B cell (primary cell): ENCODE measurements at regions not wholly inside any gene's neighbourhood (a gene's known extent, or its start where the extent isn't known, plus 50 kb on each side); places are given as distances from the start of the nearest gene placed in this dataset.

ENCODE experiments used
- ATAC-seq: fragments of 200-7000 bp; cut with Tn5 transposase; one replicate; pipeline ENCODE4 v1.10.0; 2021; ENCODE audit warnings: low read depth, mild to moderate bottlenecking, moderate number of reproducible peaks, moderate library complexity
- CTCF ChIA-PET: fragments of 350-600 bp; sonication (Branson Sonifier 250); formaldehyde crosslinking; loops from one replicate; lab custom pipeline; 2021; ENCODE audit warnings: antibody characterized with exemption, inconsistent platforms; lab: Charles Lee
- POLR2A ChIA-PET: fragments of 350-600 bp; sonication (Branson Sonifier 250); formaldehyde crosslinking; loops from one replicate; lab custom pipeline; 2021; ENCODE audit warnings: antibody characterized with exemption; lab: Charles Lee
- DNase-seq: peaks from one replicate; pipeline ENCODE4 v3.0.0; 2013
- H2AFZ ChIP-seq: 2 replicates; pipeline ENCODE4 v1.6.1; 2012; ENCODE audit warnings: mild to moderate bottlenecking, low read depth, low read length; ENCODE audit not compliant: insufficient read depth, poor library complexity, severe bottlenecking
- H3K27ac ChIP-seq, 2 donors: 1 replicate in 1 of 2; 2 replicates in 1 of 2; pipeline ENCODE4 v1.5.1; 2012 to 2013; ENCODE audit warnings: low read length in 2 of 2, mild to moderate bottlenecking in 2 of 2, moderate library complexity in 1 of 2
- H3K27me3 ChIP-seq, 4 experiments: fragments of 200-600 bp in 1 of 4; sonication (generic) in 1 of 4; replicated peaks in 1 of 4; 1 replicate in 2 of 4; 2 replicates in 2 of 4; pipeline versions ENCODE4 v1.6.1 to v1.7.0; 2013 to 2016; ENCODE audit warnings: low read length in 3 of 4, mild to moderate bottlenecking in 2 of 4, mixed read lengths in 1 of 4, moderate library complexity in 1 of 4; ENCODE audit not compliant: insufficient read depth in 4 of 4, control insufficient read depth in 3 of 4; ENCODE audit errors: control extremely low read depth in 1 of 4
- H3K36me3 ChIP-seq, 2 experiments: replicated peaks in 1 of 2; 1 replicate in 1 of 2; 2 replicates in 1 of 2; pipeline versions ENCODE4 v1.6.1 to v1.7.1; 2013; ENCODE audit warnings: low read length in 1 of 2; ENCODE audit not compliant: insufficient read depth in 2 of 2, control insufficient read depth in 1 of 2; ENCODE audit errors: control extremely low read depth in 1 of 2, extremely low read depth in 1 of 2
- H3K4me1 ChIP-seq, 2 donors: fragments of 200-600 bp in 1 of 2; sonication (generic) in 1 of 2; 1 replicate in 1 of 2; 2 replicates in 1 of 2; pipeline versions ENCODE4 v1.5.1 to v1.6.1; 2013 to 2017; ENCODE audit warnings: low read length in 2 of 2; ENCODE audit not compliant: control insufficient read depth in 2 of 2, insufficient read depth in 2 of 2
- H3K4me2 ChIP-seq: replicated peaks from 2 replicates; pipeline ENCODE3; 2012; ENCODE audit warnings: mild to moderate bottlenecking, low read depth, low read length; ENCODE audit not compliant: poor library complexity, severe bottlenecking
- H3K4me3 ChIP-seq, 5 experiments: fragments of 200-600 bp in 1 of 5; sonication (generic) in 1 of 5; 1 replicate in 3 of 5; 2 replicates in 2 of 5; pipeline versions ENCODE4 v1.5.1 to v1.7.0; 2011 to 2016; ENCODE audit warnings: low read length in 4 of 5, mild to moderate bottlenecking in 4 of 5, low read depth in 2 of 5, control low read depth in 1 of 5, moderate library complexity in 1 of 5; ENCODE audit not compliant: insufficient read depth in 1 of 5; ENCODE audit errors: control extremely low read depth in 1 of 5, extremely low read depth in 1 of 5
- H3K79me2 ChIP-seq: fragments of 200-600 bp; sonication (generic); one replicate; pipeline ENCODE4 v1.6.0; 2016; ENCODE audit warnings: low read length; ENCODE audit not compliant: control insufficient read depth, insufficient read depth
- H3K9ac ChIP-seq: fragments of 200-600 bp; sonication (generic); 2 replicates; pipeline ENCODE4 v1.6.1; 2017; ENCODE audit warnings: mild to moderate bottlenecking, low read length, moderate library complexity
- H3K9me3 ChIP-seq, 3 donors: one replicate each; pipeline versions ENCODE4 v1.6.1 to v1.7.1; 2013; ENCODE audit warnings: low read length in 2 of 3; ENCODE audit not compliant: control insufficient read depth in 2 of 3, insufficient read depth in 1 of 3; ENCODE audit errors: control extremely low read depth in 1 of 3
- H4K20me1 ChIP-seq: 2 replicates; pipeline ENCODE4 v1.6.0; 2012; ENCODE audit warnings: mild to moderate bottlenecking, low read length; ENCODE audit not compliant: insufficient read depth, control insufficient read depth, poor library complexity, severe bottlenecking
- H3K27ac Mint-ChIP-seq: one replicate; pipeline ENCODE4 v1.8.0; 2021; ENCODE audit warnings: mixed read lengths
- H3K27me3 Mint-ChIP-seq: one replicate; pipeline ENCODE4 v1.8.0; 2021; ENCODE audit warnings: mixed read lengths
- H3K4me1 Mint-ChIP-seq: one replicate; pipeline ENCODE4 v1.8.0; 2021; ENCODE audit warnings: mixed read lengths
- H3K4me3 Mint-ChIP-seq: one replicate; pipeline ENCODE4 v1.8.0; 2021; ENCODE audit warnings: mixed read lengths
- H3K9me3 Mint-ChIP-seq: one replicate; pipeline ENCODE4 v1.8.0; 2022; ENCODE audit warnings: mixed read lengths; ENCODE audit not compliant: insufficient read depth
- EZH2 ChIP-seq: IDR thresholded peaks from 2 replicates; pipeline ENCODE4 v1.6.1; 2012; ENCODE audit warnings: borderline replicate concordance, low read depth, mild to moderate bottlenecking, moderate library complexity, low read length; ENCODE audit not compliant: insufficient read depth, poor library complexity, severe bottlenecking
- WGBS: methylation state at CpG from one replicate; pipeline ENCODE4 v1.1.5; 2013; ENCODE audit warnings: missing lambda C conversion rate; ENCODE audit not compliant: insufficient coverage; 5-methylcytosine and 5-hydroxymethylcytosine counted together
- intact Hi-C: fragments of 100-400 bp; cut with micrococcal nuclease; formaldehyde crosslinking; loops from one replicate; pipeline ENCODE4 v1.10.0; 2022
- TF ChIP-seq, protein P1 (sequence below): fragments of 200-600 bp; IDR thresholded peaks from one replicate; pipeline ENCODE4 v1.8.0; 2022; ENCODE audit warnings: antibody characterized with exemption, mild to moderate bottlenecking

DNA sequence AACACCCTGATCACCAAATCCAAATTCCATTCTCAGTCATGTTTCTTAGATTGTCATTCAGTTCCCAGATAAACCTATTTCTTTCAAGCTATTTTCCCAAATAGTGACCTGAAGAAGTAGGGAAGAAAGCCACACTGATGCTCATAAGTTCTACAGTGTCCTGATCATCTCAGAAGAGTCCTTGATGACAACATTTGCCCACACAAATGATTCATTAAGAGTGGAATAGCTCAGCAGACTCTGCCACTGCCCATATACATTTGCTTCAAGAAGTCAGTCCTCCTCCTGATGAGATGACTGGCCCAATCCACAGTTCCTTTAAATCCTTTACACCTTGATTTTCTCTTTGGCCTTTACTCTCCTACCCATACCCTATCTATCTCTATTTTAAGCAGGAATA is 283.7 kb upstream of the NR4A3 start:
- Mint-ChIP-seq H3K27me3 (peaks cover 11% of the 10 kb centered on the region), H3K27ac (no peak overlapping the region), H3K9me3 (no peaks in the 10 kb centered on the region), H3K4me1 (no peaks in the 10 kb centered on the region), H3K4me3 (no peak overlapping the region)
- ATAC-seq (no peak), DNase-seq (no peak)
- no peaks in the 10 kb centered on the region for H3K9me3 ChIP-seq
- H3K27ac ChIP-seq: no peak overlapping the region
- ChIA-PET CTCF (no interaction called here), POLR2A (no interaction called here)
- H3K4me3 ChIP-seq: no peak overlapping the region
- intact Hi-C loops: no loop called here
- H2AFZ ChIP-seq: no peak overlapping the region
- no peak overlapping the region for H3K4me2 ChIP-seq
- H3K79me2 ChIP-seq: no peaks in the 10 kb centered on the region
- no peak overlapping the region for H3K9ac ChIP-seq
- H3K27me3 ChIP-seq: no peaks in the 10 kb centered on the region
- no peaks in the 10 kb centered on the region for H4K20me1 ChIP-seq
- no peaks in the 10 kb centered on the region for H3K4me1 ChIP-seq
- no peak for TF ChIP-seq EZH2
- TF ChIP-seq, protein P1, sequence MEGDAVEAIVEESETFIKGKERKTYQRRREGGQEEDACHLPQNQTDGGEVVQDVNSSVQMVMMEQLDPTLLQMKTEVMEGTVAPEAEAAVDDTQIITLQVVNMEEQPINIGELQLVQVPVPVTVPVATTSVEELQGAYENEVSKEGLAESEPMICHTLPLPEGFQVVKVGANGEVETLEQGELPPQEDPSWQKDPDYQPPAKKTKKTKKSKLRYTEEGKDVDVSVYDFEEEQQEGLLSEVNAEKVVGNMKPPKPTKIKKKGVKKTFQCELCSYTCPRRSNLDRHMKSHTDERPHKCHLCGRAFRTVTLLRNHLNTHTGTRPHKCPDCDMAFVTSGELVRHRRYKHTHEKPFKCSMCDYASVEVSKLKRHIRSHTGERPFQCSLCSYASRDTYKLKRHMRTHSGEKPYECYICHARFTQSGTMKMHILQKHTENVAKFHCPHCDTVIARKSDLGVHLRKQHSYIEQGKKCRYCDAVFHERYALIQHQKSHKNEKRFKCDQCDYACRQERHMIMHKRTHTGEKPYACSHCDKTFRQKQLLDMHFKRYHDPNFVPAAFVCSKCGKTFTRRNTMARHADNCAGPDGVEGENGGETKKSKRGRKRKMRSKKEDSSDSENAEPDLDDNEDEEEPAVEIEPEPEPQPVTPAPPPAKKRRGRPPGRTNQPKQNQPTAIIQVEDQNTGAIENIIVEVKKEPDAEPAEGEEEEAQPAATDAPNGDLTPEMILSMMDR: no peak
- no peaks in the 10 kb centered on the region for H3K36me3 ChIP-seq

DNA sequence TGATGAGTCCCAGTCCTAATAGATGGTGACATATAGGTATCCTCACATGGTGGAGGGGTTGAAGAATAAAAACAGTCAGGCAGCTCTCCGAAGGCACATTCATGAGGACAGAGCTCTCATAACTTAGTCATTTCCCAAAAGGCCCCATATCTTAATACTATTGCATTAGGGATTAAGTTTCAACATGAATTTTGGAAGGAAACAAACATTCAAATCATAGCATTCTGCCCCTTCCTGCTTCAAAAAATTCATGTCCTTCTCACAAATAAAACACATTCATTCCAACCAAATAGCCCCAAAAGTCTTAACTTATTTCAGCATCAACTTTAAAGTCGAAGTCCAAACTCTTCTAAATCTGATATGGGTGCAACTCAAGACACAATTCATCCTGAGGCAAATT is 277.2 kb upstream of the NR4A3 start:
- CTCF ChIA-PET: no interaction called here
- H2AFZ ChIP-seq: no peak overlapping the region
- H3K4me1 Mint-ChIP-seq: no peaks in the 10 kb centered on the region
- no peaks in the 10 kb centered on the region for H3K36me3 ChIP-seq
- no peaks in the 10 kb centered on the region for H4K20me1 ChIP-seq
- no peak overlapping the region for H3K4me2 ChIP-seq
- no peaks in the 10 kb centered on the region for H3K27me3 ChIP-seq
- intact Hi-C loops: no loop called here
- peaks cover 7% of the 10 kb centered on the region for H3K27me3 Mint-ChIP-seq
- DNase-seq: no peak
- H3K4me3 ChIP-seq: no peak overlapping the region
- peaks cover 0 to under 1% (median 0%) of the 10 kb centered on the region in 3 donors for H3K9me3 ChIP-seq
- H3K79me2 ChIP-seq: no peaks in the 10 kb centered on the region
- POLR2A ChIA-PET: no interaction called here
- no peaks in the 10 kb centered on the region for H3K4me1 ChIP-seq
- TF ChIP-seq, protein P1: no peak
- no peak for TF ChIP-seq EZH2
- no CpG with 5 or more reads among the region's 2 CpGs for WGBS
- H3K27ac Mint-ChIP-seq: no peak overlapping the region
- H3K9ac ChIP-seq: no peak overlapping the region
- no peak overlapping the region for H3K4me3 Mint-ChIP-seq
- peaks cover 3% of the 10 kb centered on the region for H3K9me3 Mint-ChIP-seq
- H3K27ac ChIP-seq: no peak overlapping the region
- ATAC-seq: no peak
